Omental fat pad (tissue), 3 donors: ENCODE measurements at regions not wholly inside any gene's neighbourhood (a gene's known extent, or its start where the extent isn't known, plus 50 kb on each side); places are given as distances from the start of the nearest gene placed in this dataset.

Experiments
- ATAC-seq: fragments of 150-250 bp; one replicate; pipeline ENCODE4 v1.9.1; 2016; ENCODE audit warnings: mild to moderate bottlenecking, moderate library complexity; ENCODE audit not compliant: low FRiP score
- DNase-seq: peaks from one replicate; pipeline ENCODE4 v3.0.0-alpha.2; 2019; ENCODE audit warnings: low spot score
- CTCF ChIP-seq, 3 donors: fragments of 450-650 bp; IDR thresholded peaks; one replicate each; pipeline ENCODE4 v1.5.1; 2016 to 2017; ENCODE audit warnings: antibody characterized with exemption in 3 of 3, mild to moderate bottlenecking in 3 of 3, moderate library complexity in 2 of 3

DNA sequence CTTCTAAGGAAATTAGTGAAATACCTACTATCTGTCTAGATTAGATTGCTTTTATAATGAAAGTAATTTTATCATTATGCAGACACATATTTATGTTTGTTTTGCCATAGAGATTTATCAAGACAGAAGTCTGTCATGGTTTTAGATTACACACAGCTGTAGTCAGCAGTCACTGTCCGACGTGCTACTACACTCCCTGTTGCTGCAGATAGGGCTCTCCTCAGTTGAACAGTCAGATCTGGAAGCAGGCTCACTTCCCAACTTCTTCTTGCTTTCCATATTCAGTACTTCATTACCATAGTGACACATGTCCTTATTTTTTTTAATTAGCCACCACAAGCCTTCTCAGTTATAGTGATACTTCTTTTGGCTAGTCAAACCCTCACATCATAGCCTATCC, 329.9 kb upstream of the ITGA1 start:
- ATAC-seq (no peak), DNase-seq (no peak)
- no peak for TF ChIP-seq CTCF (IDR thresholded peaks at IDR 0.05)

DNA sequence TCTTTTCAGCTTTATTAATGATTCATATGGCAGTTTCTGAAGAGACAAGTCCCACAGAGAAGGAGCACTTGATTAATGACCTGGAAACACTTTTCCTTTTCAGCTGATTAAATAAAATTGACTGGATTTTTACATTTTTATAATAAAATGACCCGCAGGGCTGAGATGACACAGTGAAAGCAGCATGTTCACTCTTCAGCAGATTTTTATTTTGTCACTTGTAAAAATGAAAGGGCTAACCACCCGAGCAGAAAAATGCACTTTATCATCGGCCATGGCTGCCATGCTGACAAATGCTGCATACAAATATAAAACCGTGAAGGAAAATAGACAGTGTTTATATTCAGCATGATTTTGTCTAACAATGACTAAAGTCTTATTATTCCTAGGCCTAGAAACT, 321.6 kb upstream of the ITGA1 start:
- no peak for DNase-seq
- ATAC-seq: no peak
- TF ChIP-seq CTCF (IDR thresholded peaks at IDR 0.05): no peak

DNA sequence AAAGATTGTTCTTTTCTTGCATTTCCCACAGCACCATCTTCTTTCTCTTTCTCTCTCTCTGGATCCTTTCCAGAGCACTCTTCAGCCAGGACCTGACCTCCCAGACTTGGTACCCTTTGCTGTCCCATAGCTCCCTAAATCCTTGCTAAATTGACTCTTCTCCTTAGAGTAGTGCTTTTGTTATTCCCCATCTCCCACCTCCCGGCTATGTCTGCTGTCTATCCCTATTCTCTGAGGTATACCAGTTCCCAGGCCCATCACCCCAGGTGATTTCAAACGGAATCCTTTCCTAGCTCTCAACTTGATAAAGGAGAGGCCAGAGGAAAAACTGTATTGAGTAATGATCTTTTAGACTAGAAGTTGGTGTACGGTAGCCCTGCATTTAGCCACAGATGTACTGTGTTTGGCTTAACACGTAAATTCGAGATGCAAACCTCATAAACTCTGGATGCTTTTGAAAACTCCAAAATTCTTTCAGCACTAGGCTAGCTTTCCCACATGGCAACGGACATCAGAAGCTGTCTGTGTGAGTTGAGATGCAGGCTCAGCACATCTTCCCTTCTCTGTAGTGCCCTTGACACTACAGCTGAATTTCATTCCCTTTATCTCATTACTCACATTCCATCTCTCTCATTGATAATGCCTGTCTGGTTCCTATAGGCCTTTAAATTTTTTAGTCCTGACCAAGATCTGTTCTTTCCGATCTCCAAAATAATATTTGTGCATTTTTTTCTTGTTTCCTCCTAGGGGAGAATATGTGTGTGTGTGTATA, 320.8 kb upstream of the ITGA1 start:
- no peak for TF ChIP-seq CTCF (IDR thresholded peaks at IDR 0.05)
- no peak for ATAC-seq

GRCh38 chr5:52468976-52469375, 318.7 kb upstream of the ITGA1 start:
- TF ChIP-seq CTCF (IDR thresholded peaks at IDR 0.05): no peak
- no peak for ATAC-seq

More for the DNA sequence above, 320.8 kb upstream of the ITGA1 start:
- DNase-seq: no peak

DNA sequence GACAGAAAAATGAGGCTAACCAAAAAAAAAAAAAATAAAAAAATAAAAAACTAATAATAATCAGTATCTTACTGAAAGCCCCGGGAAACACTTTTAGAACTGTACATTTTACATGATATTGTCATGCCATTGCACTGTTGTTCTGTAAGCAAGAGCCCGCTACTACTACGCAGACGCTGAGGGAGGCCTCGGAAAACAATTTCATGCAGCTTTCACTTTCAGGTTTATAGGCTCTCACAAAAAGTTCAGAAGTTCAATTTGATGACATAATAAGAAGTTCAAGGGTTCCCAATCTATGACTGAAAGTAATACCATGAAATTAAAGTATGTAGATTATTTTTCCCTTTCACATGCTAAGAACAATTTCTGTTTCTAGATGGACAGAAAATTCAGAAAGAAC, 318.3 kb upstream of the ITGA1 start:
- DNase-seq (no peak), ATAC-seq (no peak)
- TF ChIP-seq CTCF (IDR thresholded peaks at IDR 0.05): no peak

More at GRCh38 chr5:52468976-52469375, 318.7 kb upstream of the ITGA1 start:
- no peak for DNase-seq

GRCh38 chr5:52469835-52470234, 317.9 kb upstream of the ITGA1 start:
- DNase-seq (no peak), ATAC-seq (no peak)
- TF ChIP-seq CTCF (IDR thresholded peaks at IDR 0.05): no peak

DNA sequence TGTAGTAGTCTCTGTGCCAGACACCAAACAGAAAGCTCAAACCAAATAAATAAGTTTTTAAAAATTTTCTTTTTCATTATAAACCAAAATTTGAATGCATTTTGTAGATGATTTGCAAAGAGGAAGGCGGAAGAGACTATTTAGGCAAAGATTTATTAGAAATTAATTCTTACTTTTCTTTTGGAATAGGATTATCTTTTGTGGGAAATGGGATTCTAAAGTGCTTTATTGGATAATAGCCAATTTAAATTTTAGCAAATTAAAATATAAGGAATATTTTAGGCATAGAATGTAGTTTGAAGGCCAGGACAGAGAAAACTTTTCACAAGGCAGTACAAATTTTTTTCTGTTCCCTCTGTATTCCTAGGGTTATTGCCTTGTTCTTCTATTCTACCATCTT, 311.4 kb upstream of the ITGA1 start:
- no peak for DNase-seq
- ATAC-seq: no peak
- TF ChIP-seq CTCF (IDR thresholded peaks at IDR 0.05): no peak
